Astrocyte of the spinal cord (primary cell): ENCODE measurements at regions not wholly inside any gene's neighbourhood (a gene's known extent, or its start where the extent isn't known, plus 50 kb on each side); places are given as distances from the start of the nearest gene placed in this dataset.

ENCODE experiments used
- DNase-seq: peaks from one replicate; pipeline ENCODE4 v3.0.0; 2011; ENCODE audit warnings: low read depth, low spot score
- H3K4me3 ChIP-seq: 2 replicates; pipeline ENCODE4 v1.5.1; 2011; ENCODE audit warnings: low read depth, mild to moderate bottlenecking, low read length, moderate library complexity
- in situ Hi-C: cut with HindIII; loops from 2 replicates; pipeline ENCODE4 v1.10.0; 2017; ENCODE audit warnings: low sequenced_read_pairs
- TF ChIP-seq, protein P1 (sequence below): IDR thresholded peaks from 2 replicates; pipeline ENCODE4 v1.5.1; 2012; ENCODE audit warnings: low read depth, mild to moderate bottlenecking, low read length, inconsistent platforms

DNA sequence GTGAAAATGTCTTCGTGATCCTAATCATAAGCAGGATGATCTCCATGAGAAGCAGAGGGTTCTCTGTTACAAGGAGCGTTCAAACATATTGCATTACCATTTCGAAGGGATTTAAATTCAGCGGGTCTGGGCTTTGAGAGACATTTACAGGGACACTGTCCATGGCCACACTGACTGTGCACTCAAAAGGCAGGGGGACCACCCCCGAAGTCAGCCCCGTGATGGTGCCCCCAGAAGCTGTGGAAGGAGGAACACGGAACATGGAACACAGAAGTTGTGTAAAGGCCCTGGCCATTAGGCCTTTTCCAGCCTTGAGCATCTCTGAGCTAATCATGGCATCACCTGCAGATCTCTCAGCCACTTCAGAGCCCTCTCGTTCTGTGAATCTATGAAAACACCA, 268.4 kb upstream of the MYT1L start:
- no peak overlapping the region for H3K4me3 ChIP-seq
- in situ Hi-C loops, result no loop called here
- TF ChIP-seq, protein P1, sequence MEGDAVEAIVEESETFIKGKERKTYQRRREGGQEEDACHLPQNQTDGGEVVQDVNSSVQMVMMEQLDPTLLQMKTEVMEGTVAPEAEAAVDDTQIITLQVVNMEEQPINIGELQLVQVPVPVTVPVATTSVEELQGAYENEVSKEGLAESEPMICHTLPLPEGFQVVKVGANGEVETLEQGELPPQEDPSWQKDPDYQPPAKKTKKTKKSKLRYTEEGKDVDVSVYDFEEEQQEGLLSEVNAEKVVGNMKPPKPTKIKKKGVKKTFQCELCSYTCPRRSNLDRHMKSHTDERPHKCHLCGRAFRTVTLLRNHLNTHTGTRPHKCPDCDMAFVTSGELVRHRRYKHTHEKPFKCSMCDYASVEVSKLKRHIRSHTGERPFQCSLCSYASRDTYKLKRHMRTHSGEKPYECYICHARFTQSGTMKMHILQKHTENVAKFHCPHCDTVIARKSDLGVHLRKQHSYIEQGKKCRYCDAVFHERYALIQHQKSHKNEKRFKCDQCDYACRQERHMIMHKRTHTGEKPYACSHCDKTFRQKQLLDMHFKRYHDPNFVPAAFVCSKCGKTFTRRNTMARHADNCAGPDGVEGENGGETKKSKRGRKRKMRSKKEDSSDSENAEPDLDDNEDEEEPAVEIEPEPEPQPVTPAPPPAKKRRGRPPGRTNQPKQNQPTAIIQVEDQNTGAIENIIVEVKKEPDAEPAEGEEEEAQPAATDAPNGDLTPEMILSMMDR, result no peak
- DNase-seq, result no peak

DNA sequence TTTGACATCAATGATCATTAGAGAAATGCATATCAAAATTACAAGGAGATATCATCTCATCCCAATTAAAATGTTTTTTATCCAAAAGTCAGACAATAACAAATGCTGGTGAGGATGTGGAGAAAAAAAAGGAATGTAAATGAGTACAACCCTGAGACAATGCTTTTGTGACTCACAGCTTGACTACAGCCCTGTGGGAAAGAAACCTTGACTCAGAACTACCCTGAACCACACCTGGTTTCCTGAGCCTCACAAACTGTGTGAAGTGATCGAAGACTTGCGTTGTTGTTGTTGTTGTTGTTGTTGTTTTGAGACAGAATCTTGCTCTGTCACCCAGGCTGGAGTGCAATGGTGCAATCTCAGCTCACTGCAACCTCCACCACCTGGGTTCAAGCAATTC, 266.6 kb upstream of the MYT1L start:
- in situ Hi-C loops, result no loop called here
- TF ChIP-seq, protein P1, result no peak
- no peak overlapping the region for H3K4me3 ChIP-seq
- no peak for DNase-seq

DNA sequence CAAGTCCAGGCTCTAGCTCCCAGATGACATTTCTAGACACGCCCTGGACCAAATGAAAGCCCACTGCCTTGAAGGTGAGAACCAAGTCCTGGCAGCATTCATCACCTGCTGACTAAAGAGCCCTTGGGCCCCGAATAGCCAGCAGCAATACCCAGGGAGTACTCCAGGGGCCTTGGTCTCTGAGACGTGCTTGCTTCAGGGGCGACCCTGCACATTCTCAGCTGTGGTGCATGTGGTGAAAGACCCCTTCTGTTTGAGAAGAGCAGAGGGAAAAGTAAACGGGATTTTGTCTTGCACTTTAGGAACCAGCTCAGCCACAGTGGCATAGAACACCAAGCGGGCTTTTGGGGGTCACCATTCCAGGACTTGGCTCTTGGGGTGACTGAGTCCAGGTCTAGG, 260.5 kb upstream of the MYT1L start:
- no peak for DNase-seq
- no peak overlapping the region for H3K4me3 ChIP-seq
- TF ChIP-seq, protein P1, result no peak

DNA sequence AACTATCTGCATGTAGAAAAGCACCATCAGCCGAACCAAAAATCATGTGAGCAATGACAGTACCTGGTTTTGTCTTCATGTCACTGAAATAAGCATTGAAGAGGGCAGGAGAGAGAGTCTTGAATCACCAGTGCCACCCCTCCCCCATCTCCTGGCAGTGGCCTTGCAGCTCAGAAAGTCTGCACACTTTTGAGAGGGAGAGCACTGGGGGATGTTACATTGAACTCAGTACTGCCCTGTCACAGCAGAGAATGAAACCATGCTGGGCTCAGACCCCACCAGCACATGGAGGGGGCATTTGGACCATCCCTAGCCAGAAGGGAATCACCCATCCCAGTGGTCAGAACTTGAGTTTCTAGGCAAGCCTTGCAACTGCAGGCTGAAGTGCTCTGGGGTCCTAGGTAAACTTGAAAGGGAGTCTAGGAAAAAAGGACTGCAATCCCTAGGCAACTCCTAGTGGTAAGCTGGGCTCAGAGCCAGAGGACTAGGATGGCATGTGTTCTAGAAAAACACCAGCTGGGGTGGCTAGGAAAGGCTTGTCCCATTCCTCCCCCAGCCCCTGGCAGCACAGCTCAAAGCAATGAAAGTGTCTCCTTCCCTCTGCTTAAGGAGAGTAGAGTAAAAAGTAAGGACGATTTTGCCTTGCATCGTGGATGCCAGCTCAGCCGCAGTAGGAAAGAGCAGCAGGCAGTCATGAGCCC, 259.9 kb upstream of the MYT1L start:
- in situ Hi-C loops, result no loop called here
- no peak overlapping the region for H3K4me3 ChIP-seq
- no peak for DNase-seq
- TF ChIP-seq, protein P1, result no peak

More for the DNA sequence above, 260.5 kb upstream of the MYT1L start:
- in situ Hi-C loops, result no loop called here

DNA sequence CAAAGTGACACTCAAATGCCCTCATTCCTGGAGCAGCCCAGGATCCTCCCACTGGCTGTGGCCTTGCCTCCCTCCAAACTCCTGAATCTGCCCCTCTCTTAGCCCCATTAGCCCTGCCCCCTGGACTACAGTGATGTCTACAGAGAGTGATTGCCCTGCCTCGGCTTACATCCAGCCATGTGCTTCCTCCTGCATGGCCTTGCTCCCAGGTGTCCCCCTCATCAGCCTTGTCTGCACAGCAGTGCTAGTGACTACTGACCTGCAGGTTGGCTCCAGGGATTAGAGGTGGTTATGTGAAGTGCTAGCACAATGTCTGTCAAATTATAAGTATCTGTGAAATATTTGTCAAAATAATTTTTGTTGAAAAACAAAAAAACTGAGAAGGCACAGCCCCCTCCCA, 259.1 kb upstream of the MYT1L start:
- TF ChIP-seq, protein P1, result no peak
- no peak for DNase-seq
- H3K4me3 ChIP-seq, result no peak overlapping the region
- in situ Hi-C loops, result no loop called here

DNA sequence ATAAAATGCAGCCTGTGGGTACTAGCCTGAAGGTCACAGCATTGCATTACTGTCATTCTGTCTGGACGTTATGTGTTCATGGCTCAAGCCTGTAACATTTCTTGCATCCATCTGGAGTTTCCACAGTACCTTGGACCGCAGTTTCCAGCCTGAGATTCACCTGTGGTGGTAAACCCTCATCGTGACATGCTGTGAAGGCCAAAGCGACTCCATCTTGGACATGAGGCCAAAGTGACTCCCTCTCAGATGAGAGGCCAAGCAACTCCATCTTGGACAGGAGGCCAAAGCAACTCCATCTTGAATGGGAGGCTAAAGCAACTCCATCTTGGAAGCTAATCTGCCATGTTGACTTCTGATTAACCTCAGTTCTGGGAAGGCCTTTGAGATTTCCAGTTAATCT, 257.7 kb upstream of the MYT1L start:
- TF ChIP-seq, protein P1, result no peak
- in situ Hi-C loops, result no loop called here
- no peak overlapping the region for H3K4me3 ChIP-seq
- no peak for DNase-seq
